Esophagus muscularis mucosa (tissue), 4 donors: ENCODE measurements at regions not wholly inside any gene's neighbourhood (a gene's known extent, or its start where the extent isn't known, plus 50 kb on each side); places are given as distances from the start of the nearest gene placed in this dataset.

ENCODE experiments used
- DNase-seq: peaks from one replicate; pipeline ENCODE4 v3.0.0-alpha.2; 2017; ENCODE audit errors: extremely low spot score
- H3K27ac ChIP-seq, 4 donors: fragments of 200-600 bp; sonication (generic); replicated peaks in 1 of 4; 1 replicate in 3 of 4; 2 replicates in 1 of 4; pipeline ENCODE4 v1.5.1; 2016 to 2019; ENCODE audit warnings: mild to moderate bottlenecking in 1 of 4
- H3K27me3 ChIP-seq, 4 donors: fragments of 200-600 bp; sonication (generic); one replicate each; pipeline versions ENCODE4 v1.5.1 to v1.6.0; 2016 to 2019
- H3K36me3 ChIP-seq, 4 donors: fragments of 200-600 bp; sonication (generic); one replicate each; pipeline ENCODE4 v1.5.1; 2016 to 2019
- H3K4me1 ChIP-seq, 4 donors: fragments of 200-600 bp; sonication (generic); one replicate each; pipeline ENCODE4 v1.5.1; 2016 to 2019
- H3K4me3 ChIP-seq, 4 donors: fragments of 200-600 bp; sonication (generic); 1 replicate in 2 of 4; 2 replicates in 2 of 4; pipeline ENCODE4 v1.5.1; 2016 to 2019; ENCODE audit warnings: mild to moderate bottlenecking in 4 of 4, moderate library complexity in 1 of 4
- H3K9me3 ChIP-seq, 4 donors: fragments of 200-600 bp; sonication (generic); 1 replicate in 3 of 4; 2 replicates in 1 of 4; pipeline ENCODE4 v1.5.1; 2016 to 2019
- CTCF ChIP-seq, 3 experiments: fragments of 200-600 bp in 2 of 3; fragments of 450-650 bp in 1 of 3; sonication (generic) in 2 of 3; IDR thresholded peaks; one replicate each; pipeline ENCODE4 v1.5.1; 2017 to 2019; ENCODE audit warnings: antibody characterized with exemption in 3 of 3, mild to moderate bottlenecking in 2 of 3, moderate library complexity in 1 of 3
- EP300 ChIP-seq: sonication (generic); formaldehyde crosslinking; IDR thresholded peaks from one replicate; pipeline ENCODE4 v1.6.1; 2017; ENCODE audit warnings: antibody characterized with exemption
- POLR2A ChIP-seq: fragments of 450-650 bp; IDR thresholded peaks from one replicate; pipeline ENCODE4 v1.6.1; 2017; ENCODE audit warnings: antibody characterized with exemption, moderate library complexity, mild to moderate bottlenecking, low read depth
- POLR2AphosphoS5 ChIP-seq, 2 donors: sonication (generic); formaldehyde crosslinking; IDR thresholded peaks; one replicate each; pipeline ENCODE4 v1.6.1; 2017; ENCODE audit warnings: antibody characterized with exemption in 2 of 2
- whole genome bisulfite sequencing: methylation state at CpG from one replicate; pipeline ENCODE4 v1.1.5; 2018; 5-methylcytosine and 5-hydroxymethylcytosine counted together
- intact Hi-C: fragments of 100-400 bp; cut with DNase I; formaldehyde crosslinking; loops from one replicate; pipeline ENCODE4 v1.15.1; 2023

GRCh38 chr2:35463805-35464596 lies 891.6 kb upstream of the CRIM1 start:
- no peak for TF ChIP-seq EP300
- no peak for TF ChIP-seq POLR2AphosphoS5 (IDR thresholded peaks at IDR 0.05)
- TF ChIP-seq POLR2A: no peak
- no peak for TF ChIP-seq CTCF (IDR thresholded peaks at IDR 0.05)
- Histone ChIP-seq H3K27ac (no peak overlapping the region), H3K9me3 (no peaks in the 10 kb centered on the region), H3K4me1 (no peaks in the 10 kb centered on the region), H3K27me3 (no peaks in the 10 kb centered on the region), H3K36me3 (no peaks in the 10 kb centered on the region), H3K4me3 (no peak overlapping the region)
- intact Hi-C loops: no loop called here
- WGBS: 82% methylated on average over 6 of the region's 6 CpGs
- no peak for DNase-seq

- no peaks in the 10 kb centered on the region for H3K36me3 ChIP-seq
- intact Hi-C loops: no loop called here
- DNase-seq: no peak
- no peaks in the 10 kb centered on the region for H3K4me1 ChIP-seq
- H3K9me3 ChIP-seq: no peaks in the 10 kb centered on the region
- H3K27ac ChIP-seq: no peak overlapping the region
- no peaks in the 10 kb centered on the region for H3K27me3 ChIP-seq
- WGBS: 75% methylated on average over 5 of the region's 5 CpGs
- TF ChIP-seq EP300 (no peak), POLR2AphosphoS5 (IDR thresholded peaks at IDR 0.05) (no peak), CTCF (IDR thresholded peaks at IDR 0.05) (no peak), POLR2A (no peak)
- H3K4me3 ChIP-seq: no peak overlapping the region
Observed at GRCh38 chr2:35462226-35462998, 893.2 kb upstream of the CRIM1 start.

GRCh38 chr2:35461406-35461805 lies 894.2 kb upstream of the CRIM1 start:
- intact Hi-C loops: no loop called here
- no peak for DNase-seq
- no peak overlapping the region for H3K4me3 ChIP-seq
- H3K27me3 ChIP-seq: no peaks in the 10 kb centered on the region
- H3K9me3 ChIP-seq: no peaks in the 10 kb centered on the region
- H3K4me1 ChIP-seq: no peaks in the 10 kb centered on the region
- TF ChIP-seq EP300 (no peak), POLR2AphosphoS5 (IDR thresholded peaks at IDR 0.05) (no peak), CTCF (IDR thresholded peaks at IDR 0.05) (no peak), POLR2A (no peak)
- H3K27ac ChIP-seq: no peak overlapping the region
- no peaks in the 10 kb centered on the region for H3K36me3 ChIP-seq

GRCh38 chr2:35454966-35455638 lies 900.5 kb upstream of the CRIM1 start:
- 92% methylated on average over 3 of the region's 3 CpGs for WGBS
- TF ChIP-seq POLR2A (no peak), POLR2AphosphoS5 (IDR thresholded peaks at IDR 0.05) (no peak), EP300 (no peak), CTCF (IDR thresholded peaks at IDR 0.05) (no peak)

More at GRCh38 chr2:35454966-35455638, 900.5 kb upstream of the CRIM1 start:
- H3K9me3 ChIP-seq: no peaks in the 10 kb centered on the region
- no peaks in the 10 kb centered on the region for H3K4me1 ChIP-seq
- intact Hi-C loops: no loop called here
- no peaks in the 10 kb centered on the region for H3K27me3 ChIP-seq
- H3K36me3 ChIP-seq: no peaks in the 10 kb centered on the region
- no peak overlapping the region for H3K27ac ChIP-seq
- no peak for DNase-seq
- H3K4me3 ChIP-seq: no peak overlapping the region
